ENCODE measurements at regions not wholly inside any gene's neighbourhood (a gene's known extent, or its start where the extent isn't known, plus 50 kb on each side); places are given as distances from the start of the nearest gene placed in this dataset.

DNA sequence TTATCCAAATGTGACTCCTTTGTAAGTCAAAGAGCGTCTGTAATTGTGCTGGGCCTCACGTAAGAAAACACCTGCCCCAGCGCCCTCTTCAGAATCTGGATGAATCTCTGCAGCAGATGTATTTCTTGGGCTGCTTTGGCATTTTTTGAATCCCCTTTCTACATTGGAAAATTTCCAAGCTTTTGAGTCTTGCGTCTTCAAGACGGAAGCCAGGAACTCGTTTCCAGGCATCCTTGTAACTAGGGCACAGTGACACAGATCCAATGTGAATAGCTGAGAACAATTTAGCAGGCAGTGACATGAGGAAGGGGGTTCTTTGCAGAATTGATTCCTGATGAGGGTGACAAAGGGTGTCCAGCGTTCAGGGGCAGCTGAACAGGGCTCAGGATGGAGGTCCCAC is 862.3 kb downstream of the TYW1 start:
- TF ChIP-seq, protein P1, sequence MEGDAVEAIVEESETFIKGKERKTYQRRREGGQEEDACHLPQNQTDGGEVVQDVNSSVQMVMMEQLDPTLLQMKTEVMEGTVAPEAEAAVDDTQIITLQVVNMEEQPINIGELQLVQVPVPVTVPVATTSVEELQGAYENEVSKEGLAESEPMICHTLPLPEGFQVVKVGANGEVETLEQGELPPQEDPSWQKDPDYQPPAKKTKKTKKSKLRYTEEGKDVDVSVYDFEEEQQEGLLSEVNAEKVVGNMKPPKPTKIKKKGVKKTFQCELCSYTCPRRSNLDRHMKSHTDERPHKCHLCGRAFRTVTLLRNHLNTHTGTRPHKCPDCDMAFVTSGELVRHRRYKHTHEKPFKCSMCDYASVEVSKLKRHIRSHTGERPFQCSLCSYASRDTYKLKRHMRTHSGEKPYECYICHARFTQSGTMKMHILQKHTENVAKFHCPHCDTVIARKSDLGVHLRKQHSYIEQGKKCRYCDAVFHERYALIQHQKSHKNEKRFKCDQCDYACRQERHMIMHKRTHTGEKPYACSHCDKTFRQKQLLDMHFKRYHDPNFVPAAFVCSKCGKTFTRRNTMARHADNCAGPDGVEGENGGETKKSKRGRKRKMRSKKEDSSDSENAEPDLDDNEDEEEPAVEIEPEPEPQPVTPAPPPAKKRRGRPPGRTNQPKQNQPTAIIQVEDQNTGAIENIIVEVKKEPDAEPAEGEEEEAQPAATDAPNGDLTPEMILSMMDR (IDR thresholded peaks at IDR 0.05) = no peak
- no peak for TF ChIP-seq POLR2A (IDR thresholded peaks at IDR 0.05)

Data from gastroesophageal sphincter (tissue), 3 donors.